GM12873 (cell line): ENCODE measurements at regions not wholly inside any gene's neighbourhood (a gene's known extent, or its start where the extent isn't known, plus 50 kb on each side); places are given as distances from the start of the nearest gene placed in this dataset.

ENCODE experiments used
- TF ChIP-seq, protein P1 (sequence below): IDR thresholded peaks from 2 replicates; pipeline ENCODE4 v1.5.1; 2012; ENCODE audit warnings: low read depth, mild to moderate bottlenecking, moderate library complexity, low read length, control low read depth; ENCODE audit not compliant: insufficient read depth; ENCODE audit errors: missing control alignments

DNA sequence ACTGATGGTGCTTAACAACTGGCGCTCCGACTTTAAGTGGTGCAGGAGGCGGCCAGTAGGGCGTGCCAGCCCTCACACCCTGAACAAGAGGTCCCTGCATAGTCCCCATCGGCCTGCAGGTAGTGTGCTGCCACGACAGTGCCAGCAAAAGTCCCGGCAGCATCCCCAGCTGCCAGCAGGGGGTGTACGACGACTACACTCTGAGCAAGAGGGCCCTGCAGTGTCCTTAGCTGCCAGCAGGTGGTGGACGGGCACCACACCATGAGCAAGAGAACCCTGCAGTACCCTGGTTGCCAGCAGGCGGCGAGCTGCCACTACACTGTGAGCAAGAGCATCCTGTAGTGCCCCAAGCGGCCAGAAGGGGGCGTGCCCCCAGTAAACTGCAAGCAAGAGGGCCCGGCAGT, 53.5 kb upstream of the DUX4 start:
- TF ChIP-seq, protein P1, sequence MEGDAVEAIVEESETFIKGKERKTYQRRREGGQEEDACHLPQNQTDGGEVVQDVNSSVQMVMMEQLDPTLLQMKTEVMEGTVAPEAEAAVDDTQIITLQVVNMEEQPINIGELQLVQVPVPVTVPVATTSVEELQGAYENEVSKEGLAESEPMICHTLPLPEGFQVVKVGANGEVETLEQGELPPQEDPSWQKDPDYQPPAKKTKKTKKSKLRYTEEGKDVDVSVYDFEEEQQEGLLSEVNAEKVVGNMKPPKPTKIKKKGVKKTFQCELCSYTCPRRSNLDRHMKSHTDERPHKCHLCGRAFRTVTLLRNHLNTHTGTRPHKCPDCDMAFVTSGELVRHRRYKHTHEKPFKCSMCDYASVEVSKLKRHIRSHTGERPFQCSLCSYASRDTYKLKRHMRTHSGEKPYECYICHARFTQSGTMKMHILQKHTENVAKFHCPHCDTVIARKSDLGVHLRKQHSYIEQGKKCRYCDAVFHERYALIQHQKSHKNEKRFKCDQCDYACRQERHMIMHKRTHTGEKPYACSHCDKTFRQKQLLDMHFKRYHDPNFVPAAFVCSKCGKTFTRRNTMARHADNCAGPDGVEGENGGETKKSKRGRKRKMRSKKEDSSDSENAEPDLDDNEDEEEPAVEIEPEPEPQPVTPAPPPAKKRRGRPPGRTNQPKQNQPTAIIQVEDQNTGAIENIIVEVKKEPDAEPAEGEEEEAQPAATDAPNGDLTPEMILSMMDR, result peak; percentile 41

DNA sequence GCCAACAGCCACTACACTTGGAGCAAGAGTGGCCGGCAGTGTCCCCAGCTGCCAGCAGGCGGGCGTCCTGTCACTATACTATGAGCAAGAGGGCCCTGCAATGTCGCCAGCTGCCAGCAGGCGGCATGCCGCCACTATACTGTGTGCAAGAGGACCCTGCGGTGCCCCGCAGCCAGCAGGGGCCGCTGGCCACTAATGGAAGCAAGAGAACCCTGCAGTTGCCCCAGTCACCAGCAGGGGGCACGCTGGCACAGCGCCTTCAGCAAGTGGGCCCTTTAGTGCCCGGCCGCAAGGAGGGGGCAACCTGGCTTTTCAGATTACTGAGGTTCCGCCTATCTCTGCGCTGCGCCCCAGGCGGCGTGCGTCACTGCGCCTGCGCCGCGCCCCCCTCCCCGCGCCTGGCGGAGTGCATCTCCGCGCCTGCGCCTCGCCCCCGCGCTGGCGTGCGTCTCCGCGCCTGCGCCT, 53.0 kb upstream of the DUX4 start:
- TF ChIP-seq, protein P1, result peak; percentile 20

- TF ChIP-seq, protein P1, result no peak
Observed at GRCh38 chr4:190121759-190122158, 51.8 kb upstream of the DUX4 start.
